ENCODE measurements at regions not wholly inside any gene's neighbourhood (a gene's known extent, or its start where the extent isn't known, plus 50 kb on each side); places are given as distances from the start of the nearest gene placed in this dataset.
A peak's percentile ranks its signal among the peaks of the same experiment; 100 is the strongest.

GRCh38 chr4:72886602-72887001 lies 182.9 kb downstream of the COX18 start:
- TF ChIP-seq CTCF (conservative IDR thresholded peaks at IDR 0.05; ENCODE audit: low read depth, low read length) (peak; percentile 39), NFE2L2 (IDR thresholded peaks at IDR 0.05; ENCODE audit: low read depth, low read length) (no peak), USF2 (IDR thresholded peaks at IDR 0.05; ENCODE audit: low read depth, low read length) (no peak), SMC3 (IDR thresholded peaks at IDR 0.05; ENCODE audit: low read depth, low read length) (no peak), RAD21 (IDR thresholded peaks at IDR 0.05; ENCODE audit: low read length) (no peak), CHD1 (IDR thresholded peaks at IDR 0.05; ENCODE audit: low read depth, low read length) (no peak), ELK1 (IDR thresholded peaks at IDR 0.05; ENCODE audit: borderline replicate concordance, low read depth, low read length) (no peak), POLR2A (IDR thresholded peaks at IDR 0.05; ENCODE audit: low read depth, low read length) (no peak), RCOR1 (IDR thresholded peaks at IDR 0.05; ENCODE audit: insufficient replicate concordance, low read length) (no peak), MAFK (IDR thresholded peaks at IDR 0.05; ENCODE audit: low read depth, low read length) (no peak), MXI1 (IDR thresholded peaks at IDR 0.05; ENCODE audit: borderline replicate concordance, low read depth, low read length) (no peak), CEBPB (IDR thresholded peaks at IDR 0.05; ENCODE audit: low read depth, low read length) (no peak)

All from IMR-90 (cell line).